GM21528 (cell line): ENCODE measurements at regions not wholly inside any gene's neighbourhood (a gene's known extent, or its start where the extent isn't known, plus 50 kb on each side); places are given as distances from the start of the nearest gene placed in this dataset.

Experiments used
- ATAC-seq: cut with Tn5 transposase; IDR thresholded peaks from one replicate; pipeline ENCODE4 v1.9.1; 2021; ENCODE audit warnings: mild to moderate bottlenecking, moderate library complexity; ENCODE audit not compliant: unreplicated experiment, low FRiP score

DNA sequence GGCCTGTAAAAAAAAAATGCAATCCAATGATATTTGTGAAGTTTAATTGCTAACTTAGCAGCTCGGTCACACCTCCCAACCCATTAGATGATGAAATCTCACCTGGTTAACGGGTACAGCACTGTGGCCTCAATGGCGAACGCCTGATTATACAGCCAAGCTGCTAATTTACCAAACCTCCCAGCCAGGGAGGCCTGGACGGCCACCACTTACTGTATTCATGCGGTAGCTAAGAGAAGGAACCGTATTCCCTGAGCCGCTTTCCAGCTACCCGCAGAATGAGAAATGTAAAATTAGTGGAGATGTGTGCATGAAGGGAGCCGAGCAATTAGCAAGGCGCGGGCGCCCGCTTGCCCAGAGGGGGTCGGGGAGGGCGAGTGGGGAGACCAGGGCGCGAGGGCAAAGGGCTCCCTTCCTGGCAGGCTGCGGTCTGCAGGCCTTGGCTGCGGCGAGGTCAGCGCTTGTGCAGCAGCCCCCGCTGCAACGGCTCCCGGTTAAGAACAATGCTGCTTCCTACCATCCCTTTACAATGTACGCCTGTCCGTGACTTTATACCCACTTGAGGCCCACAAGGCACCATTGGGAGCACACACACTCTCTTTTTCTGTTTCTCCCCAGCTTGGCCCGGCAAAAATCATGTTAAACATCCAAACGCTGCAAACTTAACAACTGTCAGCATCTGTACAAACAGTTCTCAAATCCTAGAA is 70.4 kb upstream of the TBCA start:
- ATAC-seq = no peak

DNA sequence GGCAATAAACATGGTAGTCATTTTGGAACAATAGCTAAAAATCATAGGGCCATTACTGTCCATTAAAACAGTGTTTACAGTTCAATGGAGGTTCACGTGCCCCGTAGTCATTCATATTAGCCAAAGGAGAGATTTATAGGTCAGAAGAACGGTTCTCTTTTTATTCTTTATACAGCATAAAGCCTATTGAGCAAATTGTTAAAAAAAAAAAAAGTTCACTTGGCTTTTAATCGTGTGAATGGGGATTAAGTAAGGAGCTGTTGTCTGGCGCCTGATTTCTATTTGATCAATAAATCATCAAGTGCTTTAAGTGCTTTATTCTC is 69.1 kb upstream of the TBCA start:
- ATAC-seq = no peak

DNA sequence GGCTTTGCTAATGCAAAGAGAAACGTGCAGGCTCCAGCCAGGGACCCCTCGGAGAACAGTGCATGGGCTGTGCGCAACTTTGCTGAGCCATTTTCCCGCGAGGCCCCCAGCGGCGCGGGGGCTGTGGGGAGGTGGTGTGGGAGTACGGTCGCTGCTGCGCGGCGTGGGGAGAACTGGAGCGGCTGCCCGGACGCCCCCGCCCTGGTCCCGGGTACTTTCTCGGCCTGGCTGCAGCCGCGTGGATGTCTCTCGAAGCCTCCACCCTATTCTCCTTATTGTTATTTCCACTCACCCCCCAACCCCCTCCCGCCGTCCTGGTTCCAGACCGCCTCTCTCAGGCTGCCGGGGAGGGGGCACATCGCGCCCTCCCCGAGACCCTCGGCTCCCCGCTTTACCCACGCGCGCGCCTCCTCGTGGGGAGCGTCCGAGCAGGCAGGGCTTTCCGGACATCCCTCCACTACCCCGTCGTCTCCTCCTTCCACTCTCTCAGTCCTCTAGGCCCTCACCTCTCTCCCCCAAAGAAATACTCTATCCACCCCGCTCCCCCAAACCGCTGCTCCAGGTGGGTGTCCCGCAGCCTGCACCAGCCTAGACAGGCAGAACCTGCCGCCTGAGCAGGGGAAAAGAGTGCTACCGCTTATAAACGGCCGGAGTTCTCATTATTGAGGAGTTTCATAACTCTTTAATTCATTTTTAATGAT is 68.6 kb upstream of the TBCA start:
- ATAC-seq = no peak

DNA sequence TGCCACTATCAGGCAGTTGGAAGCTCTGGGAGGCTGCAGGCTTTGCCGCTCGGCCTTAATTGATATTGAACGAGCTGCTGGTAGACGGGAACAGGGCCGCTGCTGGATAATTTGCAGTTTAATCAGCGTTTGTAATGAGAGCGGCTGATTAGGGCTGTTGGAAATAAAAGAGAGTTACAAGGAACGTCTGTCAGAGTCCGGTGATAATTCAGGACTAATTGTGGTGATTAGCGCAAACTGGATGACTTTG is 68.2 kb upstream of the TBCA start:
- no peak for ATAC-seq

DNA sequence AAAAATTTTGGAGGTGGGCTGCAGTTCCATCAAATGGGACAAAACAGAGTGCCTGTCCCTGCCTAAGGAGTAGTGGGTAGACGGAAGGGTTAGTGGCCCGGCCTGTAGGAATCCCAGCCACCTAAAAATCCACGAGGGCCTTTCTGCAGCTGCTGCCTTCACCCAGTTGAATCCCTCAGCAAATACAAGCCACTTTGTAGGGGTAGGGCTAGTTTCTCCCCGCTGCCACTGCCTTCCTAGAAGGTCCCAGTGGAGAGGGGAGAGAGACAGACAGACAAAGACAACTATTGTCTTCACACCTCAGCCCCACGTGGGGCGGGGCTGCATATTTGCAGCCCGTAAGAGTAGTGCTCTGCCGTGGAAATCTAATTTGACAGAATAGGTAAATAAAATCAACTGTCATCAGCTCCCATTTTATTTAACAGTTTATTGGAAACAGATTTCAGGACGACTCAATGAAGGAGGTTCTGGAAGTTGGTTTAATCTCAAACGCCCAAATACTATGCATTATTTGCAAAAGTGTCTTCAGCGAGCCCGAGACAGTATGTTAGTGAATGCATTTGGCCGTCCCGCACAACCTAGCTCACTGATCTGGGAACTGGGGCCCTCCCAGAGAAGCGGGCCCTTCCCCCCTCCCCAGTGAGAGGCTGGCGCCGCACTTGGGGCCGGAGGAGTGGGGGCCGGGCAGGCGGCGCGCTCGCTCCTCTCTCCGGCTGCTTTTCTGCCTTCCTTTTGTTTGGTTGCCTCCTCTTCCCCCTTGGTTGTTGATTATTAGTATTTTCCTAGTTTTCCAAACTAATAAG is 67.6 kb upstream of the TBCA start:
- ATAC-seq = no peak

DNA sequence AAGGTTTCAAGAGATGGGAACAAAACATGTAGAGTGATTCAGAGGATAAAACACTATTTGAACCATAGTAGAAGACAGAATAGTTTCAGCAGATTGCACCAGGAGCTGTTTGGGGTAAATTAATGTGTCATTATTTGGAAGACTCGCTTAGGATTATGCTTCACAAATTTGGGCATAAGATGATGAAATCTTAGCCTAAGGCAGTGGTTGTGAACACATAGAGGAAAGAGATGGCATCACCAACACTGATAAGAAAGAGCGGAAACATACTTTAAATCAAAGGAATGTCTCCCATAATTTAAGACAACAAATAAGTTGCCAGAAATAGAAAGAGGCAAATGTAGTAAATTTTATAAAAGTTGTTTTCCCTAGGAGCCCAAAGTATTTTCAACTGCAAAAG is 66.1 kb upstream of the TBCA start:
- no peak for ATAC-seq

DNA sequence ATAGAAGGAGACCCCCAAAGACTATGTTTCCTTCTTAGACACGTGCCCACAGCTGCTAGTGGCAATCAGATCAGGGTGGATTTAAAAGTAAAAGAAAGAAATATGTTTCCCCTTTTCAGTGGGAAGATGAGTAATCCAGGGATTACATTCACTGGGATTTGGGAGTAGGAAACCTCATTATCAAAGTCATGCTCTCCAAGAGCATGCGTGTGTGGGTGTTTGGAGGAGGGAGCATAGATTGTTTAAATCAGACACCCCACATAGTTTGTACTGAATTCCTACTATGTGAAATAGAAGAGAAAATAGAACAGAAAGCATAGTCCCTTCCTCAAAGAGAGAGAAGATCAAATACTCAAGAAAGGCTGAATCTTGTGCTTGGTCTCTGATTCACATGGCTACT is 65.5 kb upstream of the TBCA start:
- no peak for ATAC-seq

DNA sequence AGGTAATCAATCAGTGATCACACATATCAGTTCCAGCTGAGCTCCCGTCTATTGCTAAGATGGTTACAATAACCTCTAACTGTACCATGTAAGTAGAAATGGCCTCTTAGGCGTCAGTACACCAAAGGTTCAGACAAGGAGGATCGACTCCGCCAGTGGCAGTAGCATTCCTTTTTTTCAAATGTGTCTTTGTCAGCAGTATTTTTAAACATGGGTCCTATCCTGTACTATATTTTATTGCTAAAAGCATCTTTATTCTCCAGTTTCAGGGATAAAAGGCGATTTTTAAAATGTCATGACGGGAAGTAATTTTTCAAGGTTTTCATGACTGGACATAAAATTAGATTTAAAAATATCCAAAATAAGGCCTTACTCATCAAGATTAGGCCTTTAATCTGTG is 64.8 kb upstream of the TBCA start:
- ATAC-seq = no peak

DNA sequence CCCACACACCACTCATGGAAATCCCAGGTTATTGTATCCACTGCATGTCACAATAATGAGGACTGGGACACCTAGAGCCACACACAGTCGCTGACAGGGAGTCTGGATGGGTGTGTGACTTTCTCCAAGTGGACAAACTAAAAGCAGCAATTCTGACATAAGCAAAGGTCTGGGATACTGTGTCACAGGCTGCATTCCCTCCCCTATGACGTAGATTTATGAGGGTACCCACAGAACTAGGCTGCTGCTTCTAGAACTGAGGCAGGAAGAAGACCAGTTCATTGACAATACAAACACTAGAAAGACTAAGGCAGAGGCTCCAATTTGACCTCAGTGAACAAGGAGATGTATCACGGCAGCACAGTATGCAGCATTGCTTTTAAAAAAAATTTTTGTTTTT is 63.6 kb upstream of the TBCA start:
- no peak for ATAC-seq

DNA sequence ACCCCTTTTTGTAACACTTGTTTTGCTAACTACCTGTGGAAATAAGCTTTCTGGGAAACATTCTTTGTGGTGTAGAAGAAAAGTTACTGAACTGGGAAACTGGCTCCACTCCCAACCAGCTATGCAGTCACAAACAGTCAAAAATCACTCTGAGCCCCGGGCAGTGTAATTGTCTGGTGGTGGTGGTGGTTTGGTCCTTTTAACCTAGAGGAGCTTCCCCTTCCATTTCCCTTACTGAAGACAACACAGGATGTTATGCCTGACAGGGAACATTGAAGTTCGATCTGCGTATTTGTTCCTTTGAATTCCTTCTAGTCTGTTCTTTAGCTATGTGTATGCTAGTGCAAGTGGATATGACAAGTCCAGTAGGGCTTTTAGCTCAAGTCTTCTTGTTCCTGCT is 56.8 kb upstream of the TBCA start:
- no peak for ATAC-seq

DNA sequence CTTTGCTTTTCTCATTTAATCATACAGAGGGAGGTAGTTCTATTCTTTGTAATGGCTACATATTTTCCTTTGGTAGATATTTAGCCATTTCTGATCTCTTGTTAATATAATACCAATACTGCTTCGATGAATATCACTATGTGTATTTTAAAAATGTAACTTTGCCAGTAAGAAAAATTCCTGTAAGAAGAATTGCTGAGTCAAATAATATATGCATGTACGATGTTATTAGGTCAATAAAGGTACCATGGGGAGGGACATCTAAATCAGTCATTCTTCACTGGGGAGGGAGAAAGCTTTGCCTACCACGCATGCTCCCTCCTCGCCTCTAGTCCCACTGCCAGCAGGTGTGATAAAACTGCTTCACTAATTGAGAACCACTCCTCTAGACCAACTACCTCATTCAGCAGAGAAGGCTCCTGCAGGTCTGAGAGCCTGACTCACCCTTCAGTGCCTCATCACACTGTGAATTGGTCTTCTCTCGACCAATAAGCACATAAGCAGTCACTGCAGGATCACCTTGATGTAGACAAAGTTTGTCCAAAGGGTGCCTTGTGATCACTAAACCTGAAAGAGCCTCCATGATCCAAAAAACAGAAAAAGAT is 56.1 kb upstream of the TBCA start:
- ATAC-seq = no peak

DNA sequence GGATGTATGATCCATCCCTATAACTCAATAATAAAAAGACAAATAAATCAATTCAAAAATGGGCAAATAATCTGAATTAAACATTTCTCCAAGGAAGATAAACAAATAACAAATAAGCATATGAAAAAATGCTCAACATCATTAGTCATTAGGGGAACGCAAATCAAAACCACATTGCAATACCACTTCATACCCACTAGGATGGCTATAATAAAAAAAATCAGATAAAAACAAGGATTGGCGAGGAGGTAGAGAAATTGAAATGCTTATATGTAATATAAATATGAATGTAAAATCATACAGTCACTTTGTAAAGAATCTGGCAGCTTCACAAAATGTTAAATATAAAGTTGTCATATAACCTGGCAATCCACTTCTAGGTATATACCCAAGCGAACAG is 52.3 kb upstream of the TBCA start:
- no peak for ATAC-seq
